B cell (primary cell): ENCODE measurements at regions not wholly inside any gene's neighbourhood (a gene's known extent, or its start where the extent isn't known, plus 50 kb on each side); places are given as distances from the start of the nearest gene placed in this dataset.

Source experiments
- ATAC-seq: fragments of 200-7000 bp; cut with Tn5 transposase; one replicate; pipeline ENCODE4 v1.10.0; 2021; ENCODE audit warnings: low read depth, mild to moderate bottlenecking, moderate number of reproducible peaks, moderate library complexity
- CTCF ChIA-PET: fragments of 350-600 bp; sonication (Branson Sonifier 250); formaldehyde crosslinking; loops from one replicate; lab custom pipeline; 2021; ENCODE audit warnings: antibody characterized with exemption, inconsistent platforms; lab: Charles Lee
- POLR2A ChIA-PET: fragments of 350-600 bp; sonication (Branson Sonifier 250); formaldehyde crosslinking; loops from one replicate; lab custom pipeline; 2021; ENCODE audit warnings: antibody characterized with exemption; lab: Charles Lee
- DNase-seq: peaks from one replicate; pipeline ENCODE4 v3.0.0; 2013
- H2AFZ ChIP-seq: 2 replicates; pipeline ENCODE4 v1.6.1; 2012; ENCODE audit warnings: mild to moderate bottlenecking, low read depth, low read length; ENCODE audit not compliant: insufficient read depth, poor library complexity, severe bottlenecking
- H3K27ac ChIP-seq, 2 donors: 1 replicate in 1 of 2; 2 replicates in 1 of 2; pipeline ENCODE4 v1.5.1; 2012 to 2013; ENCODE audit warnings: low read length in 2 of 2, mild to moderate bottlenecking in 2 of 2, moderate library complexity in 1 of 2
- H3K27me3 ChIP-seq, 4 experiments: fragments of 200-600 bp in 1 of 4; sonication (generic) in 1 of 4; replicated peaks in 1 of 4; 1 replicate in 2 of 4; 2 replicates in 2 of 4; pipeline versions ENCODE4 v1.6.1 to v1.7.0; 2013 to 2016; ENCODE audit warnings: low read length in 3 of 4, mild to moderate bottlenecking in 2 of 4, mixed read lengths in 1 of 4, moderate library complexity in 1 of 4; ENCODE audit not compliant: insufficient read depth in 4 of 4, control insufficient read depth in 3 of 4; ENCODE audit errors: control extremely low read depth in 1 of 4
- H3K36me3 ChIP-seq, 2 experiments: replicated peaks in 1 of 2; 1 replicate in 1 of 2; 2 replicates in 1 of 2; pipeline versions ENCODE4 v1.6.1 to v1.7.1; 2013; ENCODE audit warnings: low read length in 1 of 2; ENCODE audit not compliant: insufficient read depth in 2 of 2, control insufficient read depth in 1 of 2; ENCODE audit errors: control extremely low read depth in 1 of 2, extremely low read depth in 1 of 2
- H3K4me1 ChIP-seq, 2 donors: fragments of 200-600 bp in 1 of 2; sonication (generic) in 1 of 2; 1 replicate in 1 of 2; 2 replicates in 1 of 2; pipeline versions ENCODE4 v1.5.1 to v1.6.1; 2013 to 2017; ENCODE audit warnings: low read length in 2 of 2; ENCODE audit not compliant: control insufficient read depth in 2 of 2, insufficient read depth in 2 of 2
- H3K4me2 ChIP-seq: replicated peaks from 2 replicates; pipeline ENCODE3; 2012; ENCODE audit warnings: mild to moderate bottlenecking, low read depth, low read length; ENCODE audit not compliant: poor library complexity, severe bottlenecking
- H3K4me3 ChIP-seq, 5 experiments: fragments of 200-600 bp in 1 of 5; sonication (generic) in 1 of 5; 1 replicate in 3 of 5; 2 replicates in 2 of 5; pipeline versions ENCODE4 v1.5.1 to v1.7.0; 2011 to 2016; ENCODE audit warnings: low read length in 4 of 5, mild to moderate bottlenecking in 4 of 5, low read depth in 2 of 5, control low read depth in 1 of 5, moderate library complexity in 1 of 5; ENCODE audit not compliant: insufficient read depth in 1 of 5; ENCODE audit errors: control extremely low read depth in 1 of 5, extremely low read depth in 1 of 5
- H3K79me2 ChIP-seq: fragments of 200-600 bp; sonication (generic); one replicate; pipeline ENCODE4 v1.6.0; 2016; ENCODE audit warnings: low read length; ENCODE audit not compliant: control insufficient read depth, insufficient read depth
- H3K9ac ChIP-seq: fragments of 200-600 bp; sonication (generic); 2 replicates; pipeline ENCODE4 v1.6.1; 2017; ENCODE audit warnings: mild to moderate bottlenecking, low read length, moderate library complexity
- H3K9me3 ChIP-seq, 3 donors: one replicate each; pipeline versions ENCODE4 v1.6.1 to v1.7.1; 2013; ENCODE audit warnings: low read length in 2 of 3; ENCODE audit not compliant: control insufficient read depth in 2 of 3, insufficient read depth in 1 of 3; ENCODE audit errors: control extremely low read depth in 1 of 3
- H4K20me1 ChIP-seq: 2 replicates; pipeline ENCODE4 v1.6.0; 2012; ENCODE audit warnings: mild to moderate bottlenecking, low read length; ENCODE audit not compliant: insufficient read depth, control insufficient read depth, poor library complexity, severe bottlenecking
- H3K27ac Mint-ChIP-seq: one replicate; pipeline ENCODE4 v1.8.0; 2021; ENCODE audit warnings: mixed read lengths
- H3K27me3 Mint-ChIP-seq: one replicate; pipeline ENCODE4 v1.8.0; 2021; ENCODE audit warnings: mixed read lengths
- H3K4me1 Mint-ChIP-seq: one replicate; pipeline ENCODE4 v1.8.0; 2021; ENCODE audit warnings: mixed read lengths
- H3K4me3 Mint-ChIP-seq: one replicate; pipeline ENCODE4 v1.8.0; 2021; ENCODE audit warnings: mixed read lengths
- H3K9me3 Mint-ChIP-seq: one replicate; pipeline ENCODE4 v1.8.0; 2022; ENCODE audit warnings: mixed read lengths; ENCODE audit not compliant: insufficient read depth
- EZH2 ChIP-seq: IDR thresholded peaks from 2 replicates; pipeline ENCODE4 v1.6.1; 2012; ENCODE audit warnings: borderline replicate concordance, low read depth, mild to moderate bottlenecking, moderate library complexity, low read length; ENCODE audit not compliant: insufficient read depth, poor library complexity, severe bottlenecking
- WGBS: methylation state at CpG from one replicate; pipeline ENCODE4 v1.1.5; 2013; ENCODE audit warnings: missing lambda C conversion rate; ENCODE audit not compliant: insufficient coverage; 5-methylcytosine and 5-hydroxymethylcytosine counted together
- intact Hi-C: fragments of 100-400 bp; cut with micrococcal nuclease; formaldehyde crosslinking; loops from one replicate; pipeline ENCODE4 v1.10.0; 2022
- TF ChIP-seq, protein P1 (sequence below): fragments of 200-600 bp; IDR thresholded peaks from one replicate; pipeline ENCODE4 v1.8.0; 2022; ENCODE audit warnings: antibody characterized with exemption, mild to moderate bottlenecking

DNA sequence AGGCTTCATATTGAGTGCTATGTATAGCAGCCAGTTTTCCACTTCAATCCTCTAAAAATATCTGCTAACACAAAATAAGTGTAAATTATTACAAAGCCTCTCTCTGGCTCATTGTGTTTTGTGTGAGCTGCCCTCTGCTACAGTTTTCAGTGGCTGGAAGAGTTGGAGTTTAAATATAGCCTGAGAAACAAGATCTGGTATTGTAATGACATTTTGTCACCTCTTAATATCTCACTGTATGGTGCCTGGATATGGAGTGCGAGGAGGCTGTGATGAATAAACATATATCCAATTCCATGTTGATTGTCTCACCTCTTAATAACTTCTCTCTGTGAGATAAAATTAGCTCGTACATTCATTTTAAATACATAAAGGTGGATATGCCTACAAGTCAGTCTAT is 269.7 kb downstream of the FLRT2 start:
- H3K4me1 Mint-ChIP-seq, result no peaks in the 10 kb centered on the region
- intact Hi-C loops, result no loop called here
- Histone ChIP-seq H2AFZ (no peak overlapping the region), H3K9me3 (no peaks in the 10 kb centered on the region), H3K4me2 (no peak overlapping the region), H3K27ac (no peak overlapping the region), H3K79me2 (no peaks in the 10 kb centered on the region), H3K36me3 (no peaks in the 10 kb centered on the region), H3K27me3 (no peaks in the 10 kb centered on the region), H3K9ac (no peak overlapping the region), H4K20me1 (no peaks in the 10 kb centered on the region), H3K4me1 (no peaks in the 10 kb centered on the region), H3K4me3 (no peak overlapping the region)
- WGBS, result no CpG with 5 or more reads among the region's 2 CpGs
- ATAC-seq (no peak), DNase-seq (no peak)
- POLR2A ChIA-PET, result no interaction called here
- CTCF ChIA-PET, result no interaction called here
- H3K4me3 Mint-ChIP-seq, result no peak overlapping the region
- no peak overlapping the region for H3K27ac Mint-ChIP-seq
- H3K9me3 Mint-ChIP-seq, result peaks cover 8% of the 10 kb centered on the region
- no peak for TF ChIP-seq EZH2
- TF ChIP-seq, protein P1, sequence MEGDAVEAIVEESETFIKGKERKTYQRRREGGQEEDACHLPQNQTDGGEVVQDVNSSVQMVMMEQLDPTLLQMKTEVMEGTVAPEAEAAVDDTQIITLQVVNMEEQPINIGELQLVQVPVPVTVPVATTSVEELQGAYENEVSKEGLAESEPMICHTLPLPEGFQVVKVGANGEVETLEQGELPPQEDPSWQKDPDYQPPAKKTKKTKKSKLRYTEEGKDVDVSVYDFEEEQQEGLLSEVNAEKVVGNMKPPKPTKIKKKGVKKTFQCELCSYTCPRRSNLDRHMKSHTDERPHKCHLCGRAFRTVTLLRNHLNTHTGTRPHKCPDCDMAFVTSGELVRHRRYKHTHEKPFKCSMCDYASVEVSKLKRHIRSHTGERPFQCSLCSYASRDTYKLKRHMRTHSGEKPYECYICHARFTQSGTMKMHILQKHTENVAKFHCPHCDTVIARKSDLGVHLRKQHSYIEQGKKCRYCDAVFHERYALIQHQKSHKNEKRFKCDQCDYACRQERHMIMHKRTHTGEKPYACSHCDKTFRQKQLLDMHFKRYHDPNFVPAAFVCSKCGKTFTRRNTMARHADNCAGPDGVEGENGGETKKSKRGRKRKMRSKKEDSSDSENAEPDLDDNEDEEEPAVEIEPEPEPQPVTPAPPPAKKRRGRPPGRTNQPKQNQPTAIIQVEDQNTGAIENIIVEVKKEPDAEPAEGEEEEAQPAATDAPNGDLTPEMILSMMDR, result no peak
- H3K27me3 Mint-ChIP-seq, result no peaks in the 10 kb centered on the region

DNA sequence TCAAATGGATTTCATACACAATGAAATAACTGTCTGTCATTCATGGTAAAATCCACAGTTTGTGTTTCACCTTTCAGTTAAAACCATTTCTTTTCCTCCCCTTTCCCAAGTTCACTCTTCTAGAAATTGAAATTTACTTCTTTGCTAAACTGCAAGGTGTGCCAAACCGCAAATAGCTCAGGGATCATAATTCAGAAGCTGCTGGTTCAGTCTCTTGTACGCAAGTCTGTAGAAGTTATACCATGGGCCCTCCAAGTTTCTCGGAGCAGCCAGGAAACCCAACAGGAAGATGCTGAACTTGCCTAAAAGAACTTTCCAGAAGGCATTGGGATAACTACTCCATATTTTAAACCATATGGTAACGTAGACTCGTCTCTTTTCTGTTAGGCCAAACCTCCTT is 268.9 kb downstream of the FLRT2 start:
- DNase-seq (no peak), ATAC-seq (no peak)
- WGBS, result 86% methylated on average over 2 of the region's 5 CpGs
- H3K27me3 ChIP-seq, result no peaks in the 10 kb centered on the region
- intact Hi-C loops, result no loop called here
- H3K27ac Mint-ChIP-seq, result no peak overlapping the region
- H3K9me3 ChIP-seq, result no peaks in the 10 kb centered on the region
- no peak overlapping the region for H3K9ac ChIP-seq
- CTCF ChIA-PET, result no interaction called here
- no peaks in the 10 kb centered on the region for H3K36me3 ChIP-seq
- POLR2A ChIA-PET, result no interaction called here
- no peaks in the 10 kb centered on the region for H3K27me3 Mint-ChIP-seq
- H3K4me1 ChIP-seq, result no peaks in the 10 kb centered on the region
- H3K9me3 Mint-ChIP-seq, result peaks cover 3% of the 10 kb centered on the region
- TF ChIP-seq, protein P1, result no peak
- TF ChIP-seq EZH2, result no peak
- H3K79me2 ChIP-seq, result no peaks in the 10 kb centered on the region
- H3K4me3 ChIP-seq, result no peak overlapping the region
- no peak overlapping the region for H3K4me3 Mint-ChIP-seq
- no peak overlapping the region for H3K4me2 ChIP-seq
- no peaks in the 10 kb centered on the region for H4K20me1 ChIP-seq
- no peaks in the 10 kb centered on the region for H3K4me1 Mint-ChIP-seq
- no peak overlapping the region for H3K27ac ChIP-seq
- no peak overlapping the region for H2AFZ ChIP-seq
